Neural crest cell (in vitro differentiated cells): ENCODE measurements at regions not wholly inside any gene's neighbourhood (a gene's known extent, or its start where the extent isn't known, plus 50 kb on each side); places are given as distances from the start of the nearest gene placed in this dataset.
"Not testable (repeated sequence)": the region's sequence is repeated elsewhere in the genome, so short reads cannot be mapped to it uniquely, and the experiment has no call there.

Source experiments
- DNase-seq: peaks from one replicate; pipeline ENCODE4 v3.0.0; 2021; ENCODE audit warnings: low read depth, mixed read lengths, low spot score
- H3K27ac Mint-ChIP-seq: one replicate; pipeline ENCODE4 v1.8.0; 2021; ENCODE audit warnings: mild to moderate bottlenecking, mixed read lengths; ENCODE audit not compliant: unreplicated experiment
- H3K27me3 Mint-ChIP-seq: 2 replicates; pipeline ENCODE4 v1.8.0; 2021; ENCODE audit warnings: low read depth, mild to moderate bottlenecking, mixed read lengths
- H3K36me3 Mint-ChIP-seq: 2 replicates; pipeline ENCODE4 v1.8.0; 2021; ENCODE audit warnings: low read depth, mild to moderate bottlenecking, mixed read lengths
- H3K4me1 Mint-ChIP-seq: 2 replicates; pipeline ENCODE4 v1.8.0; 2021; ENCODE audit warnings: mixed read lengths
- H3K4me3 Mint-ChIP-seq: one replicate; pipeline ENCODE4 v1.8.0; 2021; ENCODE audit warnings: mild to moderate bottlenecking, mixed read lengths
- H3K9me3 Mint-ChIP-seq: 2 replicates; pipeline ENCODE4 v1.8.0; 2021; ENCODE audit warnings: mixed read lengths
- CTCF ChIP-seq: fragments of 200-600 bp; sonication (generic); conservative IDR thresholded peaks from 2 replicates; pipeline ENCODE4 v1.5.0; 2021; ENCODE audit warnings: antibody characterized with exemption, mild to moderate bottlenecking

- Mint-ChIP-seq H3K27ac (no peak overlapping the region), H3K36me3 (peaks cover 3% of the 10 kb centered on the region), H3K27me3 (no peaks in the 10 kb centered on the region), H3K4me1 (peaks cover 7% of the 10 kb centered on the region), H3K4me3 (no peak overlapping the region), H3K9me3 (peaks cover 3% of the 10 kb centered on the region)
- no peak for TF ChIP-seq CTCF
- DNase-seq = no peak
These were observed 181.7 kb downstream of the BANP start for GRCh38 chr16:88132836-88133506.

- Mint-ChIP-seq H3K27ac (no peak overlapping the region), H3K36me3 (peaks cover 5% of the 10 kb centered on the region), H3K27me3 (no peaks in the 10 kb centered on the region), H3K4me3 (no peak overlapping the region), H3K9me3 (peaks cover 3% of the 10 kb centered on the region), H3K4me1 (peaks cover 7% of the 10 kb centered on the region)
- DNase-seq = no peak
- no peak for TF ChIP-seq CTCF
These were observed 182.2 kb downstream of the BANP start for GRCh38 chr16:88133507-88133843.

GRCh38 chr16:88134172-88134898 lies 183.1 kb downstream of the BANP start:
- not testable (repeated sequence) for H3K4me3 Mint-ChIP-seq, H3K27ac Mint-ChIP-seq, H3K9me3 Mint-ChIP-seq, H3K4me1 Mint-ChIP-seq, DNase-seq, H3K27me3 Mint-ChIP-seq, H3K36me3 Mint-ChIP-seq

GRCh38 chr16:88134899-88135682 lies 183.9 kb downstream of the BANP start:
- H3K4me3 Mint-ChIP-seq, H3K36me3 Mint-ChIP-seq, H3K4me1 Mint-ChIP-seq, DNase-seq, H3K27me3 Mint-ChIP-seq, H3K27ac Mint-ChIP-seq, H3K9me3 Mint-ChIP-seq: not testable (repeated sequence)

GRCh38 chr16:88136211-88136713 lies 185.0 kb downstream of the BANP start:
- DNase-seq, H3K9me3 Mint-ChIP-seq, H3K36me3 Mint-ChIP-seq, H3K27me3 Mint-ChIP-seq, H3K4me3 Mint-ChIP-seq, H3K4me1 Mint-ChIP-seq, H3K27ac Mint-ChIP-seq: not testable (repeated sequence)

- not testable (repeated sequence) for DNase-seq, H3K4me3 Mint-ChIP-seq, H3K4me1 Mint-ChIP-seq, H3K27me3 Mint-ChIP-seq, H3K36me3 Mint-ChIP-seq, H3K9me3 Mint-ChIP-seq, H3K27ac Mint-ChIP-seq
These were observed 185.7 kb downstream of the BANP start for GRCh38 chr16:88136939-88137338.

- H3K4me1 Mint-ChIP-seq, DNase-seq, H3K4me3 Mint-ChIP-seq, H3K36me3 Mint-ChIP-seq, H3K9me3 Mint-ChIP-seq, H3K27me3 Mint-ChIP-seq, H3K27ac Mint-ChIP-seq: not testable (repeated sequence)
These were observed 187.9 kb downstream of the BANP start for GRCh38 chr16:88139141-88139540.

GRCh38 chr16:88140195-88140594 lies 189.0 kb downstream of the BANP start:
- H3K4me3 Mint-ChIP-seq, H3K9me3 Mint-ChIP-seq, DNase-seq, H3K36me3 Mint-ChIP-seq, H3K27me3 Mint-ChIP-seq, H3K27ac Mint-ChIP-seq, H3K4me1 Mint-ChIP-seq: not testable (repeated sequence)
